Adrenal gland (tissue), 5 donors: ENCODE measurements at regions not wholly inside any gene's neighbourhood (a gene's known extent, or its start where the extent isn't known, plus 50 kb on each side); places are given as distances from the start of the nearest gene placed in this dataset.

ENCODE experiments used
- POLR2A ChIP-seq, 2 donors: fragments of 450-650 bp; IDR thresholded peaks; one replicate each; pipeline ENCODE4 v1.6.1; 2017; ENCODE audit warnings: antibody characterized with exemption in 2 of 2, mild to moderate bottlenecking in 2 of 2, moderate library complexity in 1 of 2
- TF ChIP-seq, protein P1 (sequence below), 6 experiments: fragments of 450-650 bp in 4 of 6; fragments of 200-600 bp in 2 of 6; sonication (generic) in 1 of 6; IDR thresholded peaks; 1 replicate in 5 of 6; 2 replicates in 1 of 6; pipeline versions ENCODE4 v1.5.1 to v1.8.0; 2016 to 2021; ENCODE audit warnings: antibody characterized with exemption in 6 of 6, mild to moderate bottlenecking in 2 of 6, moderate library complexity in 1 of 6
- donor health status: DM: no; HTN: no; CAD: no.

DNA sequence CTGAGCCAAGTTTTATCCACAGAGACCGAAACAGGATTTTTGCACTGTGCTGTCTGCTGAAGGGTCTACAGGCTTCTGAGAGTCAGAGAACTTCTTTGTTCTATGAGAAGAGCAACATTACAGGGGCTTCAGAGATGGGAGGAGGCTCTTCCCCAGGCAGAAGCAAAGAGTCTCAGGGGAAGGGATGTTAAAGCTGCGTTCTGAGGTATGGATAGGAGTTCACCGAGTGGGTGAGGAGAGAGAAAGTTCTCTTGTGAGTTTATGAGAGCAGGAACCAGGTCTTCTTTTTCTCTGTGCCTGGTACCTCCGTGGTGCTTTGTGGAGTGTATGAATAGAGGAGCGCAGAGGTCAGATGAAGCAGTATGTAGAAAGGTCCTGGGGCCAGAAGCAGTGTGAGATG, 155.1 kb downstream of the PDGFRA start:
- TF ChIP-seq, protein P1, sequence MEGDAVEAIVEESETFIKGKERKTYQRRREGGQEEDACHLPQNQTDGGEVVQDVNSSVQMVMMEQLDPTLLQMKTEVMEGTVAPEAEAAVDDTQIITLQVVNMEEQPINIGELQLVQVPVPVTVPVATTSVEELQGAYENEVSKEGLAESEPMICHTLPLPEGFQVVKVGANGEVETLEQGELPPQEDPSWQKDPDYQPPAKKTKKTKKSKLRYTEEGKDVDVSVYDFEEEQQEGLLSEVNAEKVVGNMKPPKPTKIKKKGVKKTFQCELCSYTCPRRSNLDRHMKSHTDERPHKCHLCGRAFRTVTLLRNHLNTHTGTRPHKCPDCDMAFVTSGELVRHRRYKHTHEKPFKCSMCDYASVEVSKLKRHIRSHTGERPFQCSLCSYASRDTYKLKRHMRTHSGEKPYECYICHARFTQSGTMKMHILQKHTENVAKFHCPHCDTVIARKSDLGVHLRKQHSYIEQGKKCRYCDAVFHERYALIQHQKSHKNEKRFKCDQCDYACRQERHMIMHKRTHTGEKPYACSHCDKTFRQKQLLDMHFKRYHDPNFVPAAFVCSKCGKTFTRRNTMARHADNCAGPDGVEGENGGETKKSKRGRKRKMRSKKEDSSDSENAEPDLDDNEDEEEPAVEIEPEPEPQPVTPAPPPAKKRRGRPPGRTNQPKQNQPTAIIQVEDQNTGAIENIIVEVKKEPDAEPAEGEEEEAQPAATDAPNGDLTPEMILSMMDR (IDR thresholded peaks at IDR 0.05) = no peak
- TF ChIP-seq POLR2A (IDR thresholded peaks at IDR 0.05) = no peak
